Head of caudate nucleus (tissue), 42 donors: ENCODE measurements at regions not wholly inside any gene's neighbourhood (a gene's known extent, or its start where the extent isn't known, plus 50 kb on each side); places are given as distances from the start of the nearest gene placed in this dataset.
"Not testable (repeated sequence)": the region's sequence is repeated elsewhere in the genome, so short reads cannot be mapped to it uniquely, and the experiment has no call there.

Source experiments
- DNase-seq, 42 donors: peaks; one replicate each; pipeline versions ENCODE4 v3.0.0 to v3.0.0-alpha.2; 2020 to 2021; ENCODE audit warnings: mixed read lengths in 7 of 42
- intact Hi-C: fragments of 100-400 bp; cut with DNase I; formaldehyde crosslinking; loops from one replicate; pipeline ENCODE4 v1.15.0; 2022

GRCh38 chr6:57853745-57854407 is 536.4 kb downstream of the PRIM2 start:
- intact Hi-C loops: not testable (repeated sequence)
- DNase-seq: peak in 28 of 42 donors; percentile 1 to 43 (median 14)

GRCh38 chr6:57860481-57861315 is 543.3 kb downstream of the PRIM2 start:
- intact Hi-C loops, DNase-seq: not testable (repeated sequence)

- intact Hi-C loops: not testable (repeated sequence)
Measured at GRCh38 chr6:57870083-57870482, 552.7 kb downstream of the PRIM2 start.

GRCh38 chr6:57873424-57873823 is 556.0 kb downstream of the PRIM2 start:
- DNase-seq, intact Hi-C loops: not testable (repeated sequence)

More at GRCh38 chr6:57870083-57870482, 552.7 kb downstream of the PRIM2 start:
- not testable (repeated sequence) for DNase-seq

- DNase-seq, intact Hi-C loops: not testable (repeated sequence)
Measured at GRCh38 chr6:57876659-57877058, 559.2 kb downstream of the PRIM2 start.

- intact Hi-C loops, DNase-seq: not testable (repeated sequence)
Measured at GRCh38 chr6:57877729-57878128, 560.3 kb downstream of the PRIM2 start.

GRCh38 chr6:57878792-57879191 is 561.4 kb downstream of the PRIM2 start:
- intact Hi-C loops, DNase-seq: not testable (repeated sequence)

- DNase-seq, intact Hi-C loops: not testable (repeated sequence)
Measured at GRCh38 chr6:57898850-57899249, 581.4 kb downstream of the PRIM2 start.

GRCh38 chr6:57900687-57901399 is 583.4 kb downstream of the PRIM2 start:
- DNase-seq, intact Hi-C loops: not testable (repeated sequence)

GRCh38 chr6:57901445-57901844 is 584.0 kb downstream of the PRIM2 start:
- intact Hi-C loops, DNase-seq: not testable (repeated sequence)

- intact Hi-C loops, DNase-seq: not testable (repeated sequence)
Measured at GRCh38 chr6:57904356-57904755, 586.9 kb downstream of the PRIM2 start.

- DNase-seq, intact Hi-C loops: not testable (repeated sequence)
Measured at GRCh38 chr6:57915300-57915699, 597.9 kb downstream of the PRIM2 start.

GRCh38 chr6:57942966-57943365 is 625.5 kb downstream of the PRIM2 start:
- DNase-seq, intact Hi-C loops: not testable (repeated sequence)

- DNase-seq, intact Hi-C loops: not testable (repeated sequence)
Measured at GRCh38 chr6:57946084-57946768, 628.8 kb downstream of the PRIM2 start.

- intact Hi-C loops, DNase-seq: not testable (repeated sequence)
Measured at GRCh38 chr6:57946769-57947091, 629.3 kb downstream of the PRIM2 start.

GRCh38 chr6:57948481-57948880 is 631.1 kb downstream of the PRIM2 start:
- DNase-seq, intact Hi-C loops: not testable (repeated sequence)

- intact Hi-C loops, DNase-seq: not testable (repeated sequence)
Measured at GRCh38 chr6:57950430-57950829, 633.0 kb downstream of the PRIM2 start.

- intact Hi-C loops: not testable (repeated sequence)
Measured at GRCh38 chr6:57966757-57967156, 649.3 kb downstream of the PRIM2 start.

GRCh38 chr6:57971956-57972355 is 654.5 kb downstream of the PRIM2 start:
- DNase-seq, intact Hi-C loops: not testable (repeated sequence)

More at GRCh38 chr6:57966757-57967156, 649.3 kb downstream of the PRIM2 start:
- DNase-seq: not testable (repeated sequence)
